DND-41 (cell line): ENCODE measurements at regions not wholly inside any gene's neighbourhood (a gene's known extent, or its start where the extent isn't known, plus 50 kb on each side); places are given as distances from the start of the nearest gene placed in this dataset.

Source experiments
- CTCF ChIP-seq: IDR thresholded peaks from 2 replicates; pipeline ENCODE4 v1.5.1; 2012; ENCODE audit warnings: borderline replicate concordance, low read length, moderate library complexity, mild to moderate bottlenecking; ENCODE audit not compliant: poor library complexity, severe bottlenecking; ENCODE audit errors: extremely low read depth
- EZH2 ChIP-seq: IDR thresholded peaks from 3 replicates; pipeline ENCODE4 v1.6.1; 2012; ENCODE audit warnings: borderline replicate concordance, low read depth, mild to moderate bottlenecking, moderate library complexity, low read length, inconsistent platforms; ENCODE audit not compliant: severe bottlenecking

- TF ChIP-seq CTCF (no peak), EZH2 (no peak)
These were observed 1064.1 kb upstream of the GHITM start for GRCh38 chr10:83075016-83075814.
